Heart left ventricle (tissue), 16 donors: ENCODE measurements at regions not wholly inside any gene's neighbourhood (a gene's known extent, or its start where the extent isn't known, plus 50 kb on each side); places are given as distances from the start of the nearest gene placed in this dataset.

Source experiments
- ATAC-seq, 4 donors: fragments of 200-7000 bp; cut with Tn5 transposase; one replicate each; pipeline ENCODE4 v1.9.1; 2020 to 2022; ENCODE audit warnings: moderate library complexity in 4 of 4, mild to moderate bottlenecking in 3 of 4, moderate number of reproducible peaks in 1 of 4
- DNase-seq, 5 donors: peaks; one replicate each; pipeline ENCODE4 v3.0.0-alpha.2; 2020
- H3K27ac ChIP-seq, 12 donors: fragments of 200-600 bp; sonication (generic) in 4 of 12; one replicate each; pipeline versions ENCODE4 v1.5.0 to v1.8.0; 2016 to 2022; ENCODE audit warnings: mild to moderate bottlenecking in 2 of 12
- H3K27me3 ChIP-seq, 9 donors: fragments of 200-600 bp; sonication (generic) in 2 of 9; one replicate each; pipeline versions ENCODE4 v1.5.1 to v1.8.0; 2016 to 2022; ENCODE audit warnings: mild to moderate bottlenecking in 3 of 9
- H3K36me3 ChIP-seq, 9 donors: fragments of 200-600 bp; sonication (generic) in 2 of 9; one replicate each; pipeline versions ENCODE4 v1.5.0 to v1.8.0; 2018 to 2022; ENCODE audit warnings: mild to moderate bottlenecking in 2 of 9
- H3K4me1 ChIP-seq, 12 donors: fragments of 200-600 bp; sonication (generic) in 4 of 12; one replicate each; pipeline versions ENCODE4 v1.5.0 to v1.8.0; 2016 to 2022; ENCODE audit warnings: mild to moderate bottlenecking in 3 of 12
- H3K4me3 ChIP-seq, 12 donors: fragments of 200-600 bp; sonication (generic) in 4 of 12; one replicate each; pipeline versions ENCODE4 v1.5.0 to v1.8.0; 2017 to 2022; ENCODE audit warnings: mild to moderate bottlenecking in 9 of 12, moderate library complexity in 4 of 12
- H3K9me3 ChIP-seq, 12 donors: fragments of 200-600 bp; sonication (generic) in 4 of 12; one replicate each; pipeline versions ENCODE4 v1.5.0 to v1.8.0; 2016 to 2022; ENCODE audit warnings: mild to moderate bottlenecking in 1 of 12
- CTCF ChIP-seq, 12 donors: fragments of 200-600 bp; sonication (generic) in 4 of 12; IDR thresholded peaks; one replicate each; pipeline versions ENCODE4 v1.5.0 to v1.8.0; 2018 to 2022; ENCODE audit warnings: antibody characterized with exemption in 12 of 12, mild to moderate bottlenecking in 5 of 12
- POLR2A ChIP-seq, 2 donors: fragments of 450-650 bp; IDR thresholded peaks; one replicate each; pipeline ENCODE4 v1.6.1; 2017; ENCODE audit warnings: antibody characterized with exemption in 2 of 2, mild to moderate bottlenecking in 2 of 2, moderate library complexity in 2 of 2
- WGBS, 4 donors: extraction: QIAGEN DNeasy Blood & Tissue Kit in 2 of 4; methylation state at CpG; one replicate each; pipeline versions ENCODE4 v1.1.5 to v1.1.7; 2013 to 2018; 5-methylcytosine and 5-hydroxymethylcytosine counted together
- intact Hi-C, 10 donors: fragments of 100-400 bp; cut with DNase I; formaldehyde crosslinking; loops; one replicate each; pipeline versions ENCODE4 v1.11.1 to v1.14.2; 2022
- donor health status: ischemic (EF 13 %, LVEDD 7.1; RV severe dilation, severe dysfunction).
- donor health status: healthy with polysubstance abuse.
- donor health status: DM: no; HTN: yes; CAD: no.
- donor health status: DM: no; HTN: no; CAD: no.
- donor health status: ischemic (EF 25% LVEDD 6.9; RV normal size, moderate dysfunction).
- donor health status: ischemic (EF 25% LVEDD 5.7; RV mildly dilated, moderate dysfunction).
- donor health status: healthy.
- donor health status: DM: yes; HTN: yes; CAD: no.
- donor health status: ischemic (EF 35%, LVEDD 5.7; RV mildly dilated, moderate dysfunction).
- donor health status: nonischemic (EF 11% LVEDD 7.7; RV severe dilation, severe dysfunction).
- donor health status: DM: yes; HTN: yes; CAD: no.
- donor health status: PGD.
- donor health status: ischemic (EF 29% LVEDD 5.4; RV normal size, mild dysfunction).
- donor health status: nonischemic (EF 23%, LVEDD 6.1; RV moderate dilation, normal function).

- no peak overlapping the region for H3K27ac ChIP-seq
- intact Hi-C loops = no loop called here
Measured at GRCh38 chr2:198953328-198953727, 504.4 kb downstream of the SATB2 start.

GRCh38 chr2:198950803-198951202 lies 506.9 kb downstream of the SATB2 start:
- intact Hi-C loops = no loop called here
- Histone ChIP-seq H3K4me3 (no peak overlapping the region), H3K4me1 (no peaks in the 10 kb centered on the region), H3K27ac (no peak overlapping the region), H3K36me3 (no peaks in the 10 kb centered on the region), H3K9me3 (no peaks in the 10 kb centered on the region), H3K27me3 (no peaks in the 10 kb centered on the region)
- ATAC-seq (no peak), DNase-seq (no peak)
- TF ChIP-seq POLR2A (IDR thresholded peaks at IDR 0.05) (no peak), CTCF (IDR thresholded peaks at IDR 0.05) (no peak)

More at GRCh38 chr2:198953328-198953727, 504.4 kb downstream of the SATB2 start:
- ATAC-seq (no peak), DNase-seq (no peak)
- no peak for TF ChIP-seq CTCF (IDR thresholded peaks at IDR 0.05)
- no peak for TF ChIP-seq POLR2A (IDR thresholded peaks at IDR 0.05)
- H3K4me1 ChIP-seq = no peaks in the 10 kb centered on the region
- H3K36me3 ChIP-seq = no peaks in the 10 kb centered on the region
- H3K27me3 ChIP-seq = no peaks in the 10 kb centered on the region
- no peak overlapping the region for H3K4me3 ChIP-seq
- H3K9me3 ChIP-seq = no peaks in the 10 kb centered on the region

GRCh38 chr2:198945496-198945895 lies 512.2 kb downstream of the SATB2 start:
- Histone ChIP-seq H3K4me1 (no peaks in the 10 kb centered on the region), H3K27me3 (no peaks in the 10 kb centered on the region), H3K27ac (no peak overlapping the region), H3K4me3 (no peak overlapping the region), H3K9me3 (no peaks in the 10 kb centered on the region), H3K36me3 (no peaks in the 10 kb centered on the region)
- TF ChIP-seq CTCF (IDR thresholded peaks at IDR 0.05) (no peak), POLR2A (IDR thresholded peaks at IDR 0.05) (no peak)
- ATAC-seq (no peak), DNase-seq (no peak)
- intact Hi-C loops = no loop called here
- 74 to 83% (median 81%) methylated on average over 3 of the region's 3 CpGs for WGBS, 4 donors

GRCh38 chr2:198930170-198930569 lies 527.6 kb downstream of the SATB2 start:
- H3K9me3 ChIP-seq = peaks cover 0 to 29% (median 6%) of the 10 kb centered on the region in 12 donors
- H3K27ac ChIP-seq = no peak overlapping the region
- no peak for ATAC-seq
- DNase-seq = no peak
- intact Hi-C loops = no loop called here
- no peaks in the 10 kb centered on the region for H3K27me3 ChIP-seq
- TF ChIP-seq CTCF (IDR thresholded peaks at IDR 0.05) (no peak), POLR2A (IDR thresholded peaks at IDR 0.05) (no peak)
- no peak overlapping the region for H3K4me3 ChIP-seq
- H3K36me3 ChIP-seq = no peaks in the 10 kb centered on the region
- H3K4me1 ChIP-seq = no peaks in the 10 kb centered on the region
